ENCODE measurements at regions not wholly inside any gene's neighbourhood (a gene's known extent, or its start where the extent isn't known, plus 50 kb on each side); places are given as distances from the start of the nearest gene placed in this dataset.

- no peak for DNase-seq
- TF ChIP-seq GATA1 (IDR thresholded peaks at IDR 0.05; ENCODE audit: low read depth, low read length) (no peak), POLR2A (IDR thresholded peaks at IDR 0.05; ENCODE audit: low read length) (no peak)
Observed at GRCh38 chr5:72608926-72609325, 101.7 kb upstream of the ZNF366 start.

GRCh38 chr5:72608297-72608696 is 101.1 kb upstream of the ZNF366 start:
- no peak for DNase-seq
- TF ChIP-seq POLR2A (IDR thresholded peaks at IDR 0.05; ENCODE audit: low read length): no peak
- TF ChIP-seq GATA1 (IDR thresholded peaks at IDR 0.05; ENCODE audit: low read depth, low read length): no peak

- TF ChIP-seq GATA1 (IDR thresholded peaks at IDR 0.05; ENCODE audit: low read depth, low read length) (no peak), POLR2A (IDR thresholded peaks at IDR 0.05; ENCODE audit: low read length) (no peak)
- no peak for DNase-seq
Observed at GRCh38 chr5:72607381-72607780, 100.2 kb upstream of the ZNF366 start.

GRCh38 chr5:72606525-72606924 is 99.3 kb upstream of the ZNF366 start:
- no peak for DNase-seq
- TF ChIP-seq POLR2A (IDR thresholded peaks at IDR 0.05; ENCODE audit: low read length) (no peak), GATA1 (IDR thresholded peaks at IDR 0.05; ENCODE audit: low read depth, low read length) (no peak)

GRCh38 chr5:72605632-72606031 is 98.4 kb upstream of the ZNF366 start:
- TF ChIP-seq POLR2A (IDR thresholded peaks at IDR 0.05; ENCODE audit: low read length) (no peak), GATA1 (IDR thresholded peaks at IDR 0.05; ENCODE audit: low read depth, low read length) (no peak)
- DNase-seq: no peak

GRCh38 chr5:72604798-72605154 is 97.6 kb upstream of the ZNF366 start:
- no peak for DNase-seq
- TF ChIP-seq POLR2A (IDR thresholded peaks at IDR 0.05; ENCODE audit: low read length) (no peak), GATA1 (IDR thresholded peaks at IDR 0.05; ENCODE audit: low read depth, low read length) (no peak)

- TF ChIP-seq POLR2A (IDR thresholded peaks at IDR 0.05; ENCODE audit: low read length) (no peak), GATA1 (IDR thresholded peaks at IDR 0.05; ENCODE audit: low read depth, low read length) (no peak)
- no peak for DNase-seq
Observed at GRCh38 chr5:72604111-72604797, 97.0 kb upstream of the ZNF366 start.

- TF ChIP-seq POLR2A (IDR thresholded peaks at IDR 0.05; ENCODE audit: low read length) (no peak), GATA1 (IDR thresholded peaks at IDR 0.05; ENCODE audit: low read depth, low read length) (no peak)
Observed at GRCh38 chr5:72602696-72603685, 95.8 kb upstream of the ZNF366 start.

GRCh38 chr5:72601861-72602260 is 94.7 kb upstream of the ZNF366 start:
- no peak for DNase-seq
- TF ChIP-seq POLR2A (IDR thresholded peaks at IDR 0.05; ENCODE audit: low read length): no peak
- TF ChIP-seq GATA1 (IDR thresholded peaks at IDR 0.05; ENCODE audit: low read depth, low read length): no peak

More at GRCh38 chr5:72602696-72603685, 95.8 kb upstream of the ZNF366 start:
- no peak for DNase-seq

- TF ChIP-seq GATA1 (IDR thresholded peaks at IDR 0.05; ENCODE audit: low read depth, low read length) (no peak), POLR2A (IDR thresholded peaks at IDR 0.05; ENCODE audit: low read length) (no peak)
- DNase-seq: no peak
Observed at GRCh38 chr5:72600391-72600981, 93.3 kb upstream of the ZNF366 start.

GRCh38 chr5:72599519-72600370 is 92.5 kb upstream of the ZNF366 start:
- no peak for TF ChIP-seq POLR2A (IDR thresholded peaks at IDR 0.05; ENCODE audit: low read length)
- TF ChIP-seq GATA1 (IDR thresholded peaks at IDR 0.05; ENCODE audit: low read depth, low read length): no peak
- DNase-seq: no peak

- TF ChIP-seq GATA1 (IDR thresholded peaks at IDR 0.05; ENCODE audit: low read depth, low read length) (no peak), POLR2A (IDR thresholded peaks at IDR 0.05; ENCODE audit: low read length) (no peak)
- peak; percentile 38 to 40 for DNase-seq
Observed at GRCh38 chr5:72599065-72599433, 91.8 kb upstream of the ZNF366 start.

- TF ChIP-seq POLR2A (IDR thresholded peaks at IDR 0.05; ENCODE audit: low read length) (no peak), GATA1 (IDR thresholded peaks at IDR 0.05; ENCODE audit: low read depth, low read length) (no peak)
- DNase-seq: peak in 1 of 2 experiments; percentile 37
Observed at GRCh38 chr5:72598401-72599064, 91.3 kb upstream of the ZNF366 start.
